ENCODE measurements at regions not wholly inside any gene's neighbourhood (a gene's known extent, or its start where the extent isn't known, plus 50 kb on each side); places are given as distances from the start of the nearest gene placed in this dataset.
A peak's percentile ranks its signal among the peaks of the same experiment; 100 is the strongest.

DNA sequence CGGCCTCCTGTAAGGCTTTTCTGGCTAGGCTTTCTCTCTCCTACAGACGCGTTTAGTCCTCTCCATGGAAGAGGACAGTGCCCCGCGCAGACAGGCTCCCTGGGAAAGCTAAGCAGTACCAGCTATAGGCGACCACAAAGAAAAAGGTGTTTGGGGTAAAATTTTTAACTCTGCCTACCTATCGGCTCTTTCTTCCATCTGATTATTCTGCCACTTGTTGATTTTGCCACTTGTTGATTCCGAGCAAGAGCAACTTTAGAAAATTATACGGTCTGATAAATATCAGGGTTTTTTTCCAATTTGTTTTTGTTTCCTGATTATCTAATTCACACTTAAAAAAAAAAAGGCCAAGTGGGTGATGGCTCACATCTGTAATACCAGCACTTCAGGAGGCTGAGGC is 1600.5 kb upstream of the TENM3 start:
- Histone ChIP-seq H3K4me3 (ENCODE audit: low read length) (no peak overlapping the region), H3K27ac (ENCODE audit: low read length) (no peak overlapping the region), H3K9me3 (replicated peaks; ENCODE audit: control insufficient read depth, low read depth, low read length) (no peaks in the 10 kb centered on the region), H3K4me1 (ENCODE audit: control insufficient read depth, insufficient read depth, low read length) (no peaks in the 10 kb centered on the region), H3K36me3 (ENCODE audit: control insufficient read depth, insufficient read depth, low read length) (no peaks in the 10 kb centered on the region), H3K27me3 (ENCODE audit: control insufficient read depth, insufficient read depth, low read length) (no peaks in the 10 kb centered on the region)
- 94% methylated on average over 3 of the region's 9 CpGs for WGBS (ENCODE audit: insufficient coverage)
- DNase-seq = no peak

DNA sequence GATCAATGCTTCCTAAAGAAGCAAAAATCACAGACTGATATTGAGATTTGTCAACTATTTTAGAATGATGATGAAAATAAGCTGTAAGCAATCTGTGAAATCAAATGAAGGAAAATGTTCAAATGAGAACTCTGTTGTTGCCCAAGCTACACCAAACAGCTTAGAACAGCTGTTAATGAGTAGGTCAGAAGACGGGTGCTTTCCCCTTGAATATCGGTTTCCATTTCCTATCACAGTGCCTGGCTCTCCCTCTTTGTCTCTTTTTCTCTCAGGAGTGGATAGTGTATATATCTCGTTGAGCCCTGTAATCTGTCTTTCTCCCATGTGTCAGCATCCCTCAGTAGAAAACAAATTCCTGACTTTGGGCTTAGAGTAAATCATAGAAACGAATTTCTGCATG is 1592.9 kb upstream of the TENM3 start:
- Histone ChIP-seq H3K27me3 (ENCODE audit: control insufficient read depth, insufficient read depth, low read length) (no peaks in the 10 kb centered on the region), H3K4me3 (ENCODE audit: low read length) (no peak overlapping the region)
- WGBS (ENCODE audit: insufficient coverage) = 57% methylated on average over 1 of the region's 4 CpGs

DNA sequence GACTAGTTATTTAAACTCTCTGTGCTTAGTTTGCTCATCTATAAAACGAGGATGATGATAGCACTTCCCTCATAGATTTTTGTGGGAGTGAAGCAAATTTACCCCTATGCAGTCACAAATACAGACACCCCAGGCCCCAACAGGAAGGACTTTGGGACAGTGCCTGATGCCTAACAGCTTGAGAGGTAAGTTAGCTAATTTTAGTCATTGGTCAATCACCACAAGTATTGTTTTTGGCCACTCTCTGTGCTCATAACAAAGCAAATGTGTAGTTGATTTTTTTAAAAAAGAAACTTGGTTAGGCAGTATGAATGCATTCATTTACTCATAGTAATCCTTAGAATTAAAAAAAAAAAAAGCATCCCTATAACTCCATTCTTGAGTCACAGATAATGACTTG is 1590.7 kb upstream of the TENM3 start:
- no peaks in the 10 kb centered on the region for H3K36me3 ChIP-seq (ENCODE audit: control insufficient read depth, insufficient read depth, low read length)
- H3K27me3 ChIP-seq (ENCODE audit: control insufficient read depth, insufficient read depth, low read length) = no peaks in the 10 kb centered on the region
- H3K9me3 ChIP-seq (replicated peaks; ENCODE audit: control insufficient read depth, low read depth, low read length) = no peaks in the 10 kb centered on the region
- H3K4me3 ChIP-seq (ENCODE audit: low read length) = no peak overlapping the region
- no peak overlapping the region for H3K27ac ChIP-seq (ENCODE audit: low read length)
- no CpG with 5 or more reads among the region's 1 CpG for WGBS (ENCODE audit: insufficient coverage)
- H3K4me1 ChIP-seq (ENCODE audit: control insufficient read depth, insufficient read depth, low read length) = no peaks in the 10 kb centered on the region
- DNase-seq = no peak

More for the DNA sequence above, 1592.9 kb upstream of the TENM3 start:
- no peaks in the 10 kb centered on the region for H3K36me3 ChIP-seq (ENCODE audit: control insufficient read depth, insufficient read depth, low read length)
- H3K27ac ChIP-seq (ENCODE audit: low read length) = no peak overlapping the region
- H3K9me3 ChIP-seq (replicated peaks; ENCODE audit: control insufficient read depth, low read depth, low read length) = no peaks in the 10 kb centered on the region
- no peak for DNase-seq
- H3K4me1 ChIP-seq (ENCODE audit: control insufficient read depth, insufficient read depth, low read length) = no peaks in the 10 kb centered on the region

DNA sequence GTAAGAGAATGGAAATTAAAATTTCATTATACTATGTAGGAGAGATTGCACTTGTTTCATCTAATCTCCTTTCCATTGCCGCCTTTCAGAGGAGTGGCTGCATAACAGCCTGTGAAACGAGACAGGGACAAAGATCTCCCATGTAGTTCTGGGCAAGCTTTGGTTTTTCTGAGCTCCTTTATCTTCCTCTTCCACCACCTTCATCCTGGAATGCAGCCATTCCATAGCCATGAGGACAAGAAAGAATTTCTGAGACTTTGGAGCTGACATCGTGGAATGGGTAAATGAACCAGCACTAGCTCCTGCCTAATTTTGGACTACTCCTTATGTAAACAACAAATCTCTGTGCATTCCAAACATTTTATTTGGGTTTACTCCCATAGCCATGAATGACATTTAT is 1587.3 kb upstream of the TENM3 start:
- no peaks in the 10 kb centered on the region for H3K9me3 ChIP-seq (replicated peaks; ENCODE audit: control insufficient read depth, low read depth, low read length)
- no peak overlapping the region for H3K27ac ChIP-seq (ENCODE audit: low read length)
- WGBS (ENCODE audit: insufficient coverage) = 83% methylated on average over 1 of the region's 3 CpGs
- H3K4me1 ChIP-seq (ENCODE audit: control insufficient read depth, insufficient read depth, low read length) = no peaks in the 10 kb centered on the region
- H3K4me3 ChIP-seq (ENCODE audit: low read length) = no peak overlapping the region
- no peak for DNase-seq
- no peaks in the 10 kb centered on the region for H3K36me3 ChIP-seq (ENCODE audit: control insufficient read depth, insufficient read depth, low read length)
- no peaks in the 10 kb centered on the region for H3K27me3 ChIP-seq (ENCODE audit: control insufficient read depth, insufficient read depth, low read length)

DNA sequence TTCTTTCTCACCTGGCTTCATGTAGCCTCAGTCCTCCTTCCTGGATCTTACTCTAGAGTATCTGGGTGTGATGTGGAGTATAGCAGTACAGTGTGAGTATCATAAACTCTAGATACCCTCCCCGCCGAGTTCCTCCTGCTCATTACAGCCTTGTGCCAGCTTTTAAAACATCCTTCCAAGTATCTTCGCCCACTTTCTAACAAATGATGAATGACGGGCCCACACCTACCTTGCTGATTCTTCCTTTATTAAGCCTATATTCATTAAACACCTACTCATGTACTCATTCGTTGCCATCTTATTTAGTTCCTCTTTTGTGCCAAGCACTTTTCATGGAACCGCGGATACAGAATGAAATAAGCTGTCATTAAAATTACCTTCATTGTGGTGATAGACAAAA is 1585.3 kb upstream of the TENM3 start:
- Histone ChIP-seq H3K27ac (ENCODE audit: low read length) (no peak overlapping the region), H3K4me3 (ENCODE audit: low read length) (no peak overlapping the region), H3K9me3 (replicated peaks; ENCODE audit: control insufficient read depth, low read depth, low read length) (no peaks in the 10 kb centered on the region), H3K4me1 (ENCODE audit: control insufficient read depth, insufficient read depth, low read length) (no peaks in the 10 kb centered on the region), H3K27me3 (ENCODE audit: control insufficient read depth, insufficient read depth, low read length) (no peaks in the 10 kb centered on the region), H3K36me3 (ENCODE audit: control insufficient read depth, insufficient read depth, low read length) (no peaks in the 10 kb centered on the region)
- no peak for DNase-seq
- 92% methylated on average over 4 of the region's 7 CpGs for WGBS (ENCODE audit: insufficient coverage)

DNA sequence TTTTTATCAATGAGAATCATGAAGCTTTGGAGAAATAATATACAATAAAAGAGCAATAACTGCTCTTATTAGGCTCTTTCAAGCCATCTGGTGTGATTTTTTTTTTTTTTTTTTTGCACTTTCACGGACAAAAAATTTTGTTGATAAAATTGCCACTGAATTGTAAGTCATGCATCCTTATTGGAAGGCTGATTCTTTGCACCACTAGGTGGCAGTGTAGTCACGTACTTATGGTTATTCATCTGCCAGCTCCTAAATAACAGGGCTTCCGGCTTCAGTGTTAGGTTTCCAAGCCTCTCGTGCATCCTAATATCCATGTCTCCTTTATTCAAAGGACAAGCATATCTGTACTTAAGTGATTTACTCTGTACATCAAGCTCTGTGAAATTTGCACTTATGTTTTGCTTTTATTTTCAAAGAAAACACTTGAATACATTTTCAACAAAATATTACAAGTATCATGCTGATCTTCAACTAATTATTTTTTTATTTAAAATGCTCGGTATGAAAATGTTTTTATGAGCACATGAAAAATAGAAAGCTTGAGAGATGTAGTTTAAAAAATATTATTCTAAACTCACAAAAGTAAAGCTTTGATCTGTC is 1578.3 kb upstream of the TENM3 start:
- Histone ChIP-seq H3K27me3 (ENCODE audit: control insufficient read depth, insufficient read depth, low read length) (no peaks in the 10 kb centered on the region), H3K4me3 (ENCODE audit: low read length) (no peak overlapping the region), H3K27ac (ENCODE audit: low read length) (no peak overlapping the region), H3K9me3 (replicated peaks; ENCODE audit: control insufficient read depth, low read depth, low read length) (no peaks in the 10 kb centered on the region), H3K36me3 (ENCODE audit: control insufficient read depth, insufficient read depth, low read length) (no peaks in the 10 kb centered on the region), H3K4me1 (ENCODE audit: control insufficient read depth, insufficient read depth, low read length) (no peaks in the 10 kb centered on the region)
- no CpG with 5 or more reads among the region's 5 CpGs for WGBS (ENCODE audit: insufficient coverage)
- DNase-seq = peak; percentile 93

DNA sequence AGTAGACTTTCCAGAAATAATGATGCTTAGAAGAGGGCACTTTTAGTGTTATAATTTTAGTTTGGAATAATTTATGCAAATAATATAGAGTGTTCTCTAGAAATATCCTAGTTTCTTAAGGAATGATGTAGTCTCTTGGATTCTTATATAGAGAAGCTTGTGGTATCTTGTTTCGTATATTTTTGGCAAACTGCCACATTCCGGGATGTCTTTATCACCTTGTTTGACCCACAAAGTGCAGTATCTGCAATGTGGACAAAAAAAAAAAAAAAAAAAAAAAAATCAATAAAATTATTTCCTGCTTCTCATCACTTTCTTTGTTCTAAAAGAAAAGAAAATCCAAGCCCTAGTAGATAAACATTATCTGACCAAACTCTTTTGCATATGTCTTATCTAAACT is 1577.7 kb upstream of the TENM3 start:
- no CpG with 5 or more reads among the region's 2 CpGs for WGBS (ENCODE audit: insufficient coverage)
- H3K4me3 ChIP-seq (ENCODE audit: low read length) = no peak overlapping the region
- H3K27me3 ChIP-seq (ENCODE audit: control insufficient read depth, insufficient read depth, low read length) = no peaks in the 10 kb centered on the region
- peak; percentile 12 for DNase-seq
- no peaks in the 10 kb centered on the region for H3K36me3 ChIP-seq (ENCODE audit: control insufficient read depth, insufficient read depth, low read length)
- no peak overlapping the region for H3K27ac ChIP-seq (ENCODE audit: low read length)
- H3K4me1 ChIP-seq (ENCODE audit: control insufficient read depth, insufficient read depth, low read length) = no peaks in the 10 kb centered on the region
- no peaks in the 10 kb centered on the region for H3K9me3 ChIP-seq (replicated peaks; ENCODE audit: control insufficient read depth, low read depth, low read length)

DNA sequence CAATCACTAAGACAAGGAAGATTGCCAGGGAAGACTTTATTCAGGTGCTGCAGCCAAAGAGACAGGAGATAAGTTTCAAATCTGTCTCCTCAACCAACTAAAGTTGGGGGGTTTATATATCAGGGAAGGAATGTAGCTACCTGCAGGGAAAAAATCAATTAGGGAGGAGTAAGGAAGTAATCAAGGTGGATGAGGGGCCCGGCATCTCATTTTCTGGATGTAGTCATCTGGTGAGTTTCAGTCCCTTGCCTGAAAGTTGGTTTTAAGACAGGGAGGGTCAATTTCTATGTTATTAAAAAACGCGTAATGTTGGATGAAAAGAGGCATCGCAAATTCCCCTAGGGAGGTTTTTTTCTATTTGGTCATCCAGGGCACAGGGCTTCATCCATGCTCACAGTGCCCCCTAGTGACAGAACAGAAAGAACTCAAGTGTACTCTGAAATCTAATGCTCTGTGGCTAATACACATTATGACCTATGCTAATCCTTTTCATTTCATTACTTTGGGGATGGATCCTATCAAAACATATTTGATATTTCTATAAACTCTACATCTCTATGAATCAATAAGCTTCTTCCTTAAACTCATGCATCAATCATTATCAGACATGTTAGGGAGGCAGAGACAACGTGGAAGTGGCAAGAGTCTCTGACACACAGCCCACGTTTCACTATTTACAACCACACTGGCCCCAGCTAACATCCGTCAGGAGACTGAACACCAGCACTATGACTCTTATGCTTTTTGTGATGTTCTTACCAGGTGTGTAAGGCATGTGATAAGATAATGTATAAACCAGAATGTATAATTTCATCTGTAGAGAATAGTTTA is 1577.0 kb upstream of the TENM3 start:
- Histone ChIP-seq H3K27me3 (ENCODE audit: control insufficient read depth, insufficient read depth, low read length) (no peaks in the 10 kb centered on the region), H3K36me3 (ENCODE audit: control insufficient read depth, insufficient read depth, low read length) (no peaks in the 10 kb centered on the region), H3K27ac (ENCODE audit: low read length) (no peak overlapping the region), H3K4me3 (ENCODE audit: low read length) (no peak overlapping the region), H3K9me3 (replicated peaks; ENCODE audit: control insufficient read depth, low read depth, low read length) (no peaks in the 10 kb centered on the region), H3K4me1 (ENCODE audit: control insufficient read depth, insufficient read depth, low read length) (no peaks in the 10 kb centered on the region)
- 60% methylated on average over 1 of the region's 7 CpGs for WGBS (ENCODE audit: insufficient coverage)
- peak; percentile 49 for DNase-seq

DNA sequence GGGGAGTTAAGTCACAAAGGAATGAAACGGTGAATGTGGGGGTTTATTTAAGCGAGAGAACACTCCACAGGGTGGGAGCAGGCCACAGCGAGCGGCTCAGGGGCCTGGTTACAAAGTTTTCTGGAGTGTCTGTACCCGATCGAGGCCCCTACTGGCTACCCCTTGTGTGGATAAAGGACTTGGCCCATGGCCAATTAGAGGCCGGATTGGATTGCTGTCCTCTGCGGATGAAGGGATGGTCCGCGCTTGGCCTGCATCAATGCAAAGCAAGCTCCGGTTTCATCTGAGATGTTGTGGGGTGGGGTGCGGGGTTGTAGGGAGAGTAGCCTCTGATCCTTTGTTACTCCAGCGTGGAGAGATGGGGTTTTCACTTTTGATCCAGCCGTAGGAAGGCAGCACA is 1574.5 kb upstream of the TENM3 start:
- Histone ChIP-seq H3K9me3 (replicated peaks; ENCODE audit: control insufficient read depth, low read depth, low read length) (no peaks in the 10 kb centered on the region), H3K27me3 (ENCODE audit: control insufficient read depth, insufficient read depth, low read length) (no peaks in the 10 kb centered on the region), H3K36me3 (ENCODE audit: control insufficient read depth, insufficient read depth, low read length) (no peaks in the 10 kb centered on the region), H3K4me1 (ENCODE audit: control insufficient read depth, insufficient read depth, low read length) (no peaks in the 10 kb centered on the region), H3K27ac (ENCODE audit: low read length) (no peak overlapping the region), H3K4me3 (ENCODE audit: low read length) (no peak overlapping the region)
- WGBS (ENCODE audit: insufficient coverage) = 94% methylated on average over 14 of the region's 14 CpGs
- no peak for DNase-seq

DNA sequence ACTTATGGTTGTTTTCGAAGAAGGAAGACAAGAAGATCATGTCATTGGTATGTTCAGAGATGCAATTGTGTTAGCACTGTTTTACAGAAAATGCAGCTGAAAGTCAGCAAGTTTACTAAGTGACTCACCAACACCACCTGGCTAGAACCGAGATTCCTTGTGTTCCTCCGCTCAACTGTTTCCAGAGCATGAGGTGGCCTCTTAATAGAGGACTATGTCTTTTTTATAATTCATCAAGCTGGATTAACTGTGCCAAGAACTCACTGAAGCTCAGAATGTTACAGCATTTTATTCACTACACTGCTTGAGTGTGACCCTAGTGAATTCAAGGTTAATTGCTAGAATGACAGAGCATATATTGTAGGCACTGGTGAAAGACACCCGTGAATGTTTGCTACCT is 1573.5 kb upstream of the TENM3 start:
- no peaks in the 10 kb centered on the region for H3K27me3 ChIP-seq (ENCODE audit: control insufficient read depth, insufficient read depth, low read length)
- no peaks in the 10 kb centered on the region for H3K9me3 ChIP-seq (replicated peaks; ENCODE audit: control insufficient read depth, low read depth, low read length)
- H3K27ac ChIP-seq (ENCODE audit: low read length) = no peak overlapping the region
- no peaks in the 10 kb centered on the region for H3K36me3 ChIP-seq (ENCODE audit: control insufficient read depth, insufficient read depth, low read length)
- no peak overlapping the region for H3K4me3 ChIP-seq (ENCODE audit: low read length)
- no CpG with 5 or more reads among the region's 4 CpGs for WGBS (ENCODE audit: insufficient coverage)
- no peak for DNase-seq
- no peaks in the 10 kb centered on the region for H3K4me1 ChIP-seq (ENCODE audit: control insufficient read depth, insufficient read depth, low read length)

Measured in muscle of leg (tissue), 3 donors.